VCaP (cell line): ENCODE measurements at regions not wholly inside any gene's neighbourhood (a gene's known extent, or its start where the extent isn't known, plus 50 kb on each side); places are given as distances from the start of the nearest gene placed in this dataset.

Experiments
- H3K27ac ChIP-seq: fragments of 450-650 bp; 2 replicates; pipeline ENCODE4 v1.5.1; 2017
- TF ChIP-seq, protein P1 (sequence below): fragments of 450-650 bp; conservative IDR thresholded peaks from 2 replicates; pipeline ENCODE4 v1.5.1; 2017; ENCODE audit warnings: mild to moderate bottlenecking, moderate library complexity

DNA sequence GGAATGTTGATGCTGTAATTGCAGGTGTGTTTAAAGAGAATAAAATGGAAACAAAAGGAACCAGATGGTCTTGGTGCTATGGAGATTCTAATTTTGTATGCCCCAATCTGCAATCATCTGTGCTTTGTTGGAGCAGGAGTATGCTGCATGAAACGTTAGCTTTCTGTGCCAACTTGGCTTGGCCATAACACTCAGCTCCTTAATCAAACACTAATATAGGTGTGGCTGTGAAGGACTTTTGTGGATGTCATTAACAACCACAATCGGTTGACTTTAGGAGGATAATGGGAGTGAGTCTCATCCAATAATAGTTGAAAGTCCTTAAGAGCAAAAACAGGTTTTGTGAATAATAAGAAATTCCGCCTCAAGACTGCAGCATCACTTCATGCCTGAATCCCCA is 399.2 kb downstream of the NLGN4X start:
- TF ChIP-seq, protein P1, sequence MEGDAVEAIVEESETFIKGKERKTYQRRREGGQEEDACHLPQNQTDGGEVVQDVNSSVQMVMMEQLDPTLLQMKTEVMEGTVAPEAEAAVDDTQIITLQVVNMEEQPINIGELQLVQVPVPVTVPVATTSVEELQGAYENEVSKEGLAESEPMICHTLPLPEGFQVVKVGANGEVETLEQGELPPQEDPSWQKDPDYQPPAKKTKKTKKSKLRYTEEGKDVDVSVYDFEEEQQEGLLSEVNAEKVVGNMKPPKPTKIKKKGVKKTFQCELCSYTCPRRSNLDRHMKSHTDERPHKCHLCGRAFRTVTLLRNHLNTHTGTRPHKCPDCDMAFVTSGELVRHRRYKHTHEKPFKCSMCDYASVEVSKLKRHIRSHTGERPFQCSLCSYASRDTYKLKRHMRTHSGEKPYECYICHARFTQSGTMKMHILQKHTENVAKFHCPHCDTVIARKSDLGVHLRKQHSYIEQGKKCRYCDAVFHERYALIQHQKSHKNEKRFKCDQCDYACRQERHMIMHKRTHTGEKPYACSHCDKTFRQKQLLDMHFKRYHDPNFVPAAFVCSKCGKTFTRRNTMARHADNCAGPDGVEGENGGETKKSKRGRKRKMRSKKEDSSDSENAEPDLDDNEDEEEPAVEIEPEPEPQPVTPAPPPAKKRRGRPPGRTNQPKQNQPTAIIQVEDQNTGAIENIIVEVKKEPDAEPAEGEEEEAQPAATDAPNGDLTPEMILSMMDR, result no peak
- H3K27ac ChIP-seq, result no peak overlapping the region

DNA sequence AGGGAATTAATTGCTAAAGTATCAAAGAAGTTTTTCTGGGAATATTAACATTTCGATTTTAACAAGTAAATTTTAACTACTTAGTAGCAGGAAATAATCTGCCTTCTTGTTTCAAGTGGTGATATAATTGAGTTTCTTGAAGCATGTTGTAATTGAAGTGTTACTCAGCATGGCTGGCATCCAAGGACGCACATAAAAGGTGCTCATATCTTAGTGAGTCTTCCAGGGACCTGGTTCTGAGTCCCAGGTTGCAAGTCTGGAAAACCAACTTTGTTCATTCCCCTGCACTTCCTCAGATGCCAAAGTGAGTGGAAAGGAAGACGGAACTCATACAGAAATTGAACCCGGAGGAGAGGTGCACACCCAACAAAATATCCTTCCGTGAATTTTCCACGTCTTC is 399.6 kb downstream of the NLGN4X start:
- no peak overlapping the region for H3K27ac ChIP-seq
- TF ChIP-seq, protein P1, result no peak

DNA sequence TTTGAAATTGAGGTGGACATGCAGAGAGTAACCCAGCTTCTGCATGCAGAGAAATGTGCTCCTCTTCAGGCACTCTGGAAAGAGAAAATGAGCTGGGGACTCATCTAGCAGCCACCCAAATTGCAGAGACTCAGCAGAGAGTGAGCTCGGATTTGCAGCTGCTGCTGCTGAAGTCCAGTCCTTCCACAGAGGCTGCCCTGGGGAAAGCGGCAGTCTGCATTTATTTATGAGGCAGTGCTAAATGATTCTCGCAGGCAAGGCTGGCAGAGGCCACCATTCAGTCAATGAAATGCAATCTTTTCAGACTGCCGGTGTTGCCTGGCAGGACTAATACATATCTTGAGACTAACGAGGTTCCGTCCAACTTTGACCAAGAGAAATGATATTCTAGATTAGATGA is 404.8 kb downstream of the NLGN4X start:
- TF ChIP-seq, protein P1, result no peak
- H3K27ac ChIP-seq, result no peak overlapping the region

DNA sequence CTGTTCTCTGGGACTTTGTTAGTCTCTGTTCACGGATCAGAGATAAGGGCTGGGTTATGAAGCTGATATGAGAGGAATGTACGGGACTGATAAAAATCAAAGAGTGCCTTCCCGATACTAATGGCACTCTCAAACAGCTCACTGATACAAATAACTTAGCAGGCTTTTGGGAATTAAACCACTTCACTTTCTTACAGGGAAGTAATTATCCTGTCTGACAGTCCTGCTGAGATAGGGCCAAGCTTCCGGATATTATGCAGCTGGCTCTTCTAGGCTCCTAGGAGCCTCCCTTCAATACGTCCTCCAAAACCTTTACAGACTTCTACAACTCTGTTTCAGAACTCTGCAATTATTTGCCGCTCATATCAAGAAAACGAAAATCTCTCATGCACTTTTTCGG is 418.0 kb downstream of the NLGN4X start:
- TF ChIP-seq, protein P1, result no peak
- H3K27ac ChIP-seq, result no peak overlapping the region

DNA sequence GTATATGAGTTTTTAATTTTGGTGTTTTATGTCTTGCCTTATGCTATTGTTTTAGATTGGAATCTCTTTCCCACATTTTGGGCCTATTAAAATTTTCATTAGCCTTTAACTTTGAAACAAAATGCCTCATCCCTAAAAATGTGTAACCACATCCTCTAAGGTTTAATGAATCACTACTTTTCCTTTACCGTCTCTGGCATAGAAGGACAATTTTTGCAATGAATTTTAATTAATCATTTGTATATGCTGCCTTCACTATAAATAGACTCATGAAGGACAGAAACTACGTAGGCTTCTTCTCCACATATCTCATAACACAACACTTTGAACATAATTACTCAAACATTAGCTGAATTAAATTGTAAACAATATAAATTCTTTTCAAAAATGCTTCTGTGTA is 421.5 kb downstream of the NLGN4X start:
- H3K27ac ChIP-seq, result no peak overlapping the region
- TF ChIP-seq, protein P1, result no peak

DNA sequence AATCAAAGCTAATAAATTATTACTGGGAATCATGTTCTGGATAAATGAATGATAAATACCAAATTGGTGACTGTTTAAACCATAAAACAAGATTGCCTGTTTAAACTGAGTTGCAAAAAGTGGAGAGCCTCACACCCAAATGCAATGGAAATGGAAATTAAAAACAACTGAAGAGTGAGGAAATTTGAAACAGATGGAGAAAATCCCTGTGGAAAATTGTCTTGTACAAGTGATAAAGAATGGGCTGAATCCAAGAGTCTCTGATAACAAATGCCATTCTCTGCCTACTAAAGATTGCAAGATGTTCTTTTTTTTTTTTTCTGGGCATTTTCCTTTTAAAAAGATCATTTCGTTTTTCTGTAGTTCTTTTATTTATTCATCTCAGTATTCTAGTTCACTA is 426.3 kb downstream of the NLGN4X start:
- H3K27ac ChIP-seq, result no peak overlapping the region
- TF ChIP-seq, protein P1, result no peak

DNA sequence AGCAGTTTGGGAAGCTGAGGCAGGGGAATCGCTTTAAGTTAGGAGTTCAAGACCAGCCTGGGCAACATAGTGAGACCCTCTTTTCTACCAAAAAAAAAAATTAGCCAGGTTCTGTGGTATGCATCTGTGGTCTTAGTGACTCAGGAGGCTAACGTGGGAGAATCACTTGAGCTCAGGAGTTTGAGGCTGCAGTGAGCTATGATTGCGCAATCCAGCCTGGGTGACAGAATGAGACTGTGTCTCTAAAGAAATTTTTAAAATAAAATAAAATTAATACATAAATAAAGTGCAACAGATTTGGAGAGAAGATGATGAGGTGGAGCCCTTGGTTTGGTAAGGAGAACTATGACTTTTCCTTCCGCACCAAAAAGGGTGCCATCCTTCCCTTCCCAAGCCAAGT is 436.9 kb downstream of the NLGN4X start:
- H3K27ac ChIP-seq, result no peak overlapping the region
- TF ChIP-seq, protein P1, result no peak

DNA sequence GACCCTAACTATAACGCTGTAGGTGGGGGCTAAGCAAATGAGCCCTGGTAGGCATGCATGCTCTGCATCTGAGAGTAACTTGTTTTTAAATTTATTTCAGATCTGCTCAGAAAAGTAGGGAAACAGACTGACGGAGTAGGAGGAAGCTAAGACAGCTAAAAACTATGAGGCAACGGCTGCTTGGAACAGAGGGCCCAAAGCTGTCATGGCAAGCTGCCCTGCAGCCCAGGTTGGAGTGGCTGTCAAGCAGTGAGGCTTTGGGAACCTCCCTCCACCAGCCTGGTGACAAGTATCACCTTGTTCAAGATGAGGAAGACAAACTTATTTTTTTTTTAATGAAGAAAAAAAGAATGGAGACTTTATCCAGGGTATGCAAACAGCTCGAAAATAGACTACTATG is 439.8 kb downstream of the NLGN4X start:
- H3K27ac ChIP-seq, result no peak overlapping the region
- TF ChIP-seq, protein P1, result no peak
